ENCODE measurements at regions not wholly inside any gene's neighbourhood (a gene's known extent, or its start where the extent isn't known, plus 50 kb on each side); places are given as distances from the start of the nearest gene placed in this dataset.

DNA sequence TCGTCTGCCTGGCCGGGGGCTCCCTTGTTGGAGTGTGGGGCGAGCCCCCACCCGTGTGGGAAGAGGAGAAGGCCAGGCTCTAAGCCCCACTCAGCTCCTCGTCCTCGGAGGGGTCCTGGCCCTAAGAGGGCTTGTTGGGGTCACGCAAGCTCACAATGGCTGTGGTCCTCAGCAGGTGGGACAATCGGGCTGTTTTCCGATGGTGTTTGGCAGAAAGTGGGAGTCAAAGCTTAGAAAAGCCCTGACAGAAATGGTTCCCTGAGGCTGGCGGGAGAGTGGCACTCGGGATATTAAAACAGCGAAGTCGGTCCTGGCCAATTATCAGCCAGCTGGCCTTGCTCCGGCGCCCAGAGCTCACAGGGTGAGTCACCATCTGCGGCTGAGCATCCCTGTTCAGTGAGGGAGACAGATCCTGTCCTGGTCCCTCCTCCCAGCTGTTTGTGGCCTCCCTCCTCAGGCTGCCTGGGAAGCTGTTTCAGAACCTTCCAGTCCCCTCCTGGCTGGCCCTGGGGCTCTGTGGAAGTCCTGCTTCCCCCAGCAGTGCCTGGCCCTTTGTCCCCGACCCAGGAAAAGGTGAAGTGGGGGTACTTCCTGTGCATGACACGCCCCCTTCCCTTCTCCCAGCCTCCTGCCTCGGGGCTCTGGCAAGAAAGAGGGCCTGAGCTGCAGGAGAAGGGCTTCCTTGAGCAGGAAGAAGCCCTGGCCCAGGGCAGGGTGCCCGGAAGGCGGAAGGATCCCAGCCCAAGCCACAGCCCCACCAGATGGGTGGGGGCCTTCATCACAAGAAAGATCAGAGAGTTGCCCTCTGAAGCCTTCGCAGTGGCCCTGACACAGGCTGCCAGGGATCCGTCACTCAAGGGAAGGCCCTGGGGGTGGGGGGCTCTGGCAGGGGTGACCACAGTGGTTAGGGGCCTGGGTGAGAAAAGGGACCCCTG lies 53.6 kb upstream of the BHLHE23 start:
- Mint-ChIP-seq H3K36me3 (peaks cover 0 to 4% (median 0%) of the 10 kb centered on the region in 5 donors), H3K27ac (no peak overlapping the region), H3K4me1 (peaks cover 0 to 3% (median 0%) of the 10 kb centered on the region in 7 donors), H3K4me3 (no peak overlapping the region), H3K27me3 (peaks cover 0 to 23% (median 19%) of the 10 kb centered on the region in 5 donors), H3K9me3 (peaks cover 0 to 10% (median 0%) of the 10 kb centered on the region in 11 donors)
- ChIA-PET POLR2A (no interaction called here), CTCF (no interaction called here)
- peaks cover 0 to 3% of the 10 kb centered on the region in 2 donors for H3K27me3 ChIP-seq (ENCODE audit: control insufficient read depth in 2 of 2, insufficient read depth in 2 of 2, low read length in 2 of 2)
- DNase-seq (no peak), ATAC-seq (no peak)
- H3K27ac ChIP-seq (ENCODE audit: low read depth, low read length): no peak overlapping the region
- no peaks in the 10 kb centered on the region for H3K9me3 ChIP-seq (ENCODE audit: control insufficient read depth in 2 of 3, low read length in 3 of 3)
- H3K36me3 ChIP-seq (ENCODE audit: control insufficient read depth in 2 of 3, insufficient read depth in 3 of 3, low read length in 3 of 3): no peaks in the 10 kb centered on the region
- no peaks in the 10 kb centered on the region for H3K4me1 ChIP-seq (ENCODE audit: control insufficient read depth in 2 of 2, insufficient read depth in 2 of 2, low read length in 2 of 2)
- intact Hi-C loops (cut with micrococcal nuclease): no loop called here
- no peak overlapping the region for H3K4me3 ChIP-seq (ENCODE audit: low read length)

DNA sequence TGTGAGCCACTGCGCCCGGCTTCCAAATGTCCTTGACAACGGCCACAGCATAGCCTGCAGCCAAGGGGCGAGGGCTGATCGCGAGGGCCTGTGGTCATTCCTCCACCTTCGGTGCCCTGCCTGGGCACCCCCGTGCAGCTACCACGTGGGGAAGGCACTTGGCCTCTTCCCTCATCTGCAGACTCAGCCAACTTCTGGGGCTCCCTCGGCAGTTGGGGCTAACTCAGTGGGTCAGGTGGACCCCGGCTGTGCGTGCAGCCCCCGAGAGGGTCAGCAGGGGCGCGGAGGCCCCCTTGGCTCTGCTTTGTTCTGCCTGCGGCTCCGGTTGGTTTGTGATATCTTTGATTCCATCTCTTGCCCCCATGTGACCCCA lies 52.9 kb upstream of the BHLHE23 start:
- no peak for ATAC-seq
- Mint-ChIP-seq H3K27me3 (peaks cover 0 to 23% (median 19%) of the 10 kb centered on the region in 5 donors), H3K9me3 (peaks cover 0 to 10% (median 0%) of the 10 kb centered on the region in 11 donors)

DNA sequence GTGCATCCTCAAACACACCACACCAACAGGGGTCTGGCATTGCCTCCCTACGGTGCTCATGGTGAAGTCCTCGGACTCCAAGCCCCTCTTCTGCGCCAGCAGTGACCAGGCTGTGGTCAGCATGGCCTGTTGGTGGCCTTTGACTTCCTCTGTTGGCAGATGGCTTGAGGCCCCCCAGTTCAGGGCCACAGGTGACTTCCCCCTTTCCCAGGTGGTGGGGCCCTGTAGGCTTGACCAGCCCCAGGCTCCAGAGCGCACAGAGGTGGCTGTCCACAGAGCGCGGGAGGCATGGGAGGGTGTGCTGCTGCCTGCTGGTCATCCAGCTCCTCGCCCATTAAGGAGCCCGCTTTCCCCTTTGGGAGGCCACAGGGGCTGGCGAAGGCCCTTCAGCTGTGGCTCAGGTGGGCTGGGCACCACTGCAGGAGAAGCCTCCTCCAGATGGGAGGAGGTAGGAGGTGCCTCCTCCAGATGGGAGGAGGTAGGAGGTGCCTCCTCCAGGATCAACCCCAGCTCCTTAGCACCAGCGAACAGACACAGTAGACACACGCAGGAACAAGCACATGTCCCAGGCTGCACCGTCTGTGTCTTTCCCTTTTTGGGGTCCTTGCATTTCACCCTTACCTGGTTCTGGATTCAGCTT lies 52.1 kb upstream of the BHLHE23 start:
- peaks cover 0 to 3% of the 10 kb centered on the region in 2 donors for H3K27me3 ChIP-seq (ENCODE audit: control insufficient read depth in 2 of 2, insufficient read depth in 2 of 2, low read length in 2 of 2)
- Mint-ChIP-seq H3K27ac (no peak overlapping the region), H3K4me1 (peaks cover 0 to 3% (median 0%) of the 10 kb centered on the region in 7 donors), H3K9me3 (peaks cover 0 to 10% (median 0%) of the 10 kb centered on the region in 11 donors), H3K4me3 (no peak overlapping the region), H3K27me3 (peaks cover 0 to 19% (median 15%) of the 10 kb centered on the region in 5 donors), H3K36me3 (peaks cover 0 to 4% (median 0%) of the 10 kb centered on the region in 5 donors)
- no peaks in the 10 kb centered on the region for H3K9me3 ChIP-seq (ENCODE audit: control insufficient read depth in 2 of 3, low read length in 3 of 3)
- intact Hi-C loops (cut with micrococcal nuclease): loop anchor here (5.0 kb wide), 2 partner anchors 323 to 1088 kb away; no protein-coding TSS in a partner anchor
- CTCF ChIA-PET: interaction anchor here (0.6 kb wide), 1 partner anchor 33 kb away, joined by 3 read pairs; no protein-coding TSS in a partner anchor
- ATAC-seq: no peak
- H3K27ac ChIP-seq (ENCODE audit: low read depth, low read length): no peak overlapping the region
- no peak overlapping the region for H3K4me3 ChIP-seq (ENCODE audit: low read length)
- no peaks in the 10 kb centered on the region for H3K4me1 ChIP-seq (ENCODE audit: control insufficient read depth in 2 of 2, insufficient read depth in 2 of 2, low read length in 2 of 2)
- POLR2A ChIA-PET: no interaction called here
- no peak for DNase-seq
- H3K36me3 ChIP-seq (ENCODE audit: control insufficient read depth in 2 of 3, insufficient read depth in 3 of 3, low read length in 3 of 3): no peaks in the 10 kb centered on the region

More for the DNA sequence above, 52.9 kb upstream of the BHLHE23 start:
- no peaks in the 10 kb centered on the region for H3K9me3 ChIP-seq (ENCODE audit: control insufficient read depth in 2 of 3, low read length in 3 of 3)
- no peak for DNase-seq
- H3K27ac ChIP-seq (ENCODE audit: low read depth, low read length): no peak overlapping the region
- Mint-ChIP-seq H3K4me1 (peaks cover 0 to 3% (median 0%) of the 10 kb centered on the region in 7 donors), H3K36me3 (peaks cover 0 to 4% (median 0%) of the 10 kb centered on the region in 5 donors), H3K4me3 (no peak overlapping the region), H3K27ac (no peak overlapping the region)
- no peak overlapping the region for H3K4me3 ChIP-seq (ENCODE audit: low read length)
- no peaks in the 10 kb centered on the region for H3K36me3 ChIP-seq (ENCODE audit: control insufficient read depth in 2 of 3, insufficient read depth in 3 of 3, low read length in 3 of 3)
- ChIA-PET POLR2A (no interaction called here), CTCF (no interaction called here)
- H3K27me3 ChIP-seq (ENCODE audit: control insufficient read depth in 2 of 2, insufficient read depth in 2 of 2, low read length in 2 of 2): peaks cover 0 to 3% of the 10 kb centered on the region in 2 donors
- no peaks in the 10 kb centered on the region for H3K4me1 ChIP-seq (ENCODE audit: control insufficient read depth in 2 of 2, insufficient read depth in 2 of 2, low read length in 2 of 2)
- intact Hi-C loops (cut with micrococcal nuclease): loop anchor here (5.0 kb wide), 2 partner anchors 323 to 1088 kb away; no protein-coding TSS in a partner anchor

- peaks cover 0 to 4% (median 0%) of the 10 kb centered on the region in 5 donors for H3K36me3 Mint-ChIP-seq
- peaks cover 0 to 10% (median 0%) of the 10 kb centered on the region in 11 donors for H3K9me3 Mint-ChIP-seq
- Histone ChIP-seq H3K36me3 (ENCODE audit: control insufficient read depth in 2 of 3, insufficient read depth in 3 of 3, low read length in 3 of 3) (no peaks in the 10 kb centered on the region), H3K27ac (ENCODE audit: low read depth, low read length) (no peak overlapping the region), H3K9me3 (ENCODE audit: control insufficient read depth in 2 of 3, low read length in 3 of 3) (no peaks in the 10 kb centered on the region), H3K27me3 (ENCODE audit: control insufficient read depth in 2 of 2, insufficient read depth in 2 of 2, low read length in 2 of 2) (peaks cover 0 to 3% of the 10 kb centered on the region in 2 donors), H3K4me3 (ENCODE audit: low read length) (no peak overlapping the region), H3K4me1 (ENCODE audit: control insufficient read depth in 2 of 2, insufficient read depth in 2 of 2, low read length in 2 of 2) (no peaks in the 10 kb centered on the region)
- no peak for ATAC-seq
- peaks cover 0 to 19% (median 12%) of the 10 kb centered on the region in 5 donors for H3K27me3 Mint-ChIP-seq
- POLR2A ChIA-PET: no interaction called here
- CTCF ChIA-PET: interaction anchor here (3.0 kb wide), 1 partner anchor 123 kb away, joined by 15 read pairs; no protein-coding TSS in a partner anchor
- H3K27ac Mint-ChIP-seq: no peak overlapping the region
- H3K4me1 Mint-ChIP-seq: peaks cover 0 to 3% (median 0%) of the 10 kb centered on the region in 7 donors
- no peak for DNase-seq
- no peak overlapping the region for H3K4me3 Mint-ChIP-seq
- intact Hi-C loops (cut with micrococcal nuclease): loop anchor here (5.0 kb wide), 2 partner anchors 325 to 1090 kb away; no protein-coding TSS in a partner anchor
Measured at GRCh38 chr20:63057171-63058117, 50.7 kb upstream of the BHLHE23 start.

GRCh38 chr20:63056236-63057170 lies 49.7 kb upstream of the BHLHE23 start:
- H3K36me3 Mint-ChIP-seq: peaks cover 0 to 4% (median 0%) of the 10 kb centered on the region in 5 donors
- H3K4me3 ChIP-seq (ENCODE audit: low read length): no peak overlapping the region
- ChIA-PET POLR2A (interaction anchor here (0.5 kb wide), 1 partner anchor 471 kb away, joined by 3 read pairs; no protein-coding TSS in a partner anchor), CTCF (interaction anchor here (0.7 to 3.0 kb wide), 3 partner anchors 9 to 124 kb away, joined by 3 to 15 read pairs (median 5); no protein-coding TSS in a partner anchor)
- H3K9me3 Mint-ChIP-seq: peaks cover 0 to 6% (median 0%) of the 10 kb centered on the region in 11 donors
- H3K4me1 Mint-ChIP-seq: peaks cover 0 to 3% (median 0%) of the 10 kb centered on the region in 7 donors
- DNase-seq (peak in 8 of 9 donors; percentile 16 to 64 (median 37)), ATAC-seq (peak; percentile 78)
- H3K27me3 ChIP-seq (ENCODE audit: control insufficient read depth in 2 of 2, insufficient read depth in 2 of 2, low read length in 2 of 2): peaks cover 0 to 3% of the 10 kb centered on the region in 2 donors
- H3K27ac Mint-ChIP-seq: no peak overlapping the region
- H3K4me1 ChIP-seq (ENCODE audit: control insufficient read depth in 2 of 2, insufficient read depth in 2 of 2, low read length in 2 of 2): no peaks in the 10 kb centered on the region
- H3K4me3 Mint-ChIP-seq: no peak overlapping the region
- H3K9me3 ChIP-seq (ENCODE audit: control insufficient read depth in 2 of 3, low read length in 3 of 3): no peaks in the 10 kb centered on the region
- intact Hi-C loops (cut with micrococcal nuclease): loop anchor here (1.0 to 5.0 kb wide), 3 partner anchors 123 to 1091 kb away; no protein-coding TSS in a partner anchor
- H3K27ac ChIP-seq (ENCODE audit: low read depth, low read length): no peak overlapping the region
- no peaks in the 10 kb centered on the region for H3K36me3 ChIP-seq (ENCODE audit: control insufficient read depth in 2 of 3, insufficient read depth in 3 of 3, low read length in 3 of 3)
- peaks cover 0 to 18% (median 12%) of the 10 kb centered on the region in 5 donors for H3K27me3 Mint-ChIP-seq

Measured in naive thymus-derived CD4-positive, alpha-beta T cell (primary cell).